Amniotic stem cell (primary cell): ENCODE measurements at regions not wholly inside any gene's neighbourhood (a gene's known extent, or its start where the extent isn't known, plus 50 kb on each side); places are given as distances from the start of the nearest gene placed in this dataset.
"Not testable (repeated sequence)": the region's sequence is repeated elsewhere in the genome, so short reads cannot be mapped to it uniquely, and the experiment has no call there.

Experiments
- DNase-seq: peaks from one replicate; lab custom pipeline; 2025; lab: John Stamatoyannopoulos, UW

DNA sequence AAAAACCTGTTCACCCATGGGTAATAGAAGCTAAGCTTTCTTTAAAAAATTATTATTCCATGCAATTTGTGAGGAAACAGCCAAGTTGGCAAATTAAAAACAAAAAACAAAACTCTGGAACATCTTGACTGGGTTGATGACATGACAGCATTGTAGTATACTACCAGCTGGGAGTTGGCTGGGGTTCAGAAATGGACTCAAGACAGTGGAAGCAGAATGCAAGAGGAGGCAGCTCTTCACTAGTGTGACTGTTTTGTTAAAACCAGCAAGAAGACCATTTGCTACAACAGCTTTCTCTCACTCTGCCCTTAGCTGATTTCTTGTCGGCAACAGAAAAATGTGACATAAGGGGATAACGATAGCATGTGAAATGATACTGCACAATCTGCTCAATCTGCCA, 1298.9 kb upstream of the ADGRL4 start:
- no peak for DNase-seq

DNA sequence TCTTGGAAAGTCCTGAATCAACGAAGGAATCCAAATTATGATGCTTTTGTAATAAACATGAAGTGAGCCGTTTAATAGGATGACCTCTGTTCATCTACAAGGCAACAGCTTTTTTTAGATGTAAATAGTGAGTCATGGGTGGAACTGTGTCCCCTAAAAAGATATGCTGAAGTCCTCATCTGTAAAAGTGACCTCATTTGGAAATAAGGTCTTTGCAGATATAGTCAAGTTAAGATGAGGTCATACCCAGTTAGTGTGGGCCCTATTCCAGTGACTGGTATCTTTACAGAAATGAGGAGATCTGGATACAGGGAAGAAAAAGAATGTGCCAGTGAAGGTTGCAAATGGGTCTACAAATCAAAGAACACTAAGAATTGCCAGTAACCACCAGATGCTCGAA, 1287.3 kb upstream of the ADGRL4 start:
- no peak for DNase-seq

DNA sequence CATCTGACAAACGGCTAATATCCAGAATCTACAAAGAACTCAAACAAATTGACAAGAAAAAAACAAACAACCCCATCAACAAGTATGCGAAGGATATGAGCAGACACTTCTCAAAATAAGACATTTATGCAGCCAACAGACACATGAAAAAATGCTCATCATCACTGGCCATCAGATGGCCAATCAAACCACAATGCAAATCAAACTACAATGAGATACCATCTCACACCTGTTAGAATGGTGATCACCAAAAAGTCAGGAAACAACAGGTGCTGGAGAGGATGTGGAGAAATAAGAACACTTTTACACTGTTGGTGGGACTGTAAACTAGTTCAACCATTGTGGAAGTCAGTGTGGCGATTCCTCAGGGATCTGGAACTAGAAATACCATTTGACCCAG, 1282.2 kb upstream of the ADGRL4 start:
- DNase-seq = not testable (repeated sequence)

DNA sequence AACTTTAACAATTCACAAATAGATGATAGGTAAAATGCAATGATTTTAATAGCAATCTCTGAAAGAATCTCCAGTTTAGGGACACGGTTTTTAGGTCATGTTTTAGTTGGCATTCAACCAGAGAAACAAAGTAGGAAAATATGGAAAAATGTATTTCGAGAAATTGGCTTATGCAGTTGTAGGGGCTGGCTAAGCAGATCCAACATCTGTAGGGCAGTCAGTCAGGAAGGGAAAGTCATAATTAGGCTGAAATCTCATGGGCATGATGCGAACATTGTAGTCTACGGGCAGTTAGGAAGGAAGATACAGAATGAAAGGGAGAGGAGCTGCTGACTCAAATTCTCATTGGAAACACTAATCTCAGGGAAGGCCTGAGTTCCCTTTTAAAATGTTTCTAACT, 1276.0 kb upstream of the ADGRL4 start:
- no peak for DNase-seq

DNA sequence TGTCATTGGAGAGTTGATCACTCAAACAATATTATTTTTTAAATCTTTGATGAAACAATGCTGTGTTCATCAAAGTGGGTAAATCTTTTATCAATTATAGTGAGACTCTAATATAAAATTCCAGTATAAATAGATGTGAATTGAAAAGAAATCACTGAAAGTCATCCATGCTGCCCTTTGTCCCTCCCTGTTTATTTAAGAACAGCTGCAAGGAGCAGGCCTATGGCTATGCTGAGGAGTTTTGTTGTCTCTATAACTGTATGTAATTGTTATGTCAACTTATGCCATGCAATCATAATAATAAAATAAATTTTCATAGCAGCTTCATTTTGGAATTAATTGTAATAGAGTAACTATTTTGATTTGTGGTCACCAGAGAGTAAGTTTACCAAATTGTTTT, 1272.4 kb upstream of the ADGRL4 start:
- DNase-seq = no peak

DNA sequence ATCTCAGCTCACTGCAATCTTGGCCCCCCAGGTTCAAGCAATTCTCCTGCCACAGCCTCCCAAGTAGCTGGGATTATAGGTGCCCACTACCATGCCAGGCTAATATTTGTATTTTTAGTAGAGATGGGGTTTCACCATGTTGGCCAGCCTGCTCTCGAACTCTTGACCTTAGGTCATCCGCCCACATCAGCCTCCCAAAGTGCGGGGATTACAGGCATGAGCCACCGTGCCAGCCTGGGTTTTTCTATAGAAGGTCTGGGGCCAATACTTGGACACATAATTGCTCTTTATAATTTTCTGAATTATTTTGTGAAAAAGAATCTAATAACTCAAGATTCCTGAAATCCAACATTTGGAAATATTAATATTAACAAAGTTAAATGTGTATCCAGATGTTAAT, 1267.7 kb upstream of the ADGRL4 start:
- DNase-seq = no peak

DNA sequence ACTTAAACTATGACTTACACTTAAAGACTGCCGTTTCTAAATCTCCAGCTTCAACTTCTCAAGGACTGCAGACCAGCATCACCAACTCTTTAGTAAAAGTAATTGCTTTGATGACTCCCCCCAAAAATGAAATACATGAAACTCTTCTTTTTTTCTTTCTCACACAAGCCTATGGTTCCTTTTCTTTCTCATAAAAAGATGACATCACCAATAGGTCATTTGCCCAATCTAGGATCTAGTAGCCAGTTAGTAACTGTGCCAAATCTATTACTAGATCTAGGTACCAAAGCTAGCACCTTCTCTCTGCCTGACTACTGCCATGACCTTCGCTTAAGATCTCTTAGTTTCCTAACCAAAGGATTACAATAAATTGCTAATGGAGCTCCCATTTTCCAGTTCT, 1266.0 kb upstream of the ADGRL4 start:
- DNase-seq = no peak

DNA sequence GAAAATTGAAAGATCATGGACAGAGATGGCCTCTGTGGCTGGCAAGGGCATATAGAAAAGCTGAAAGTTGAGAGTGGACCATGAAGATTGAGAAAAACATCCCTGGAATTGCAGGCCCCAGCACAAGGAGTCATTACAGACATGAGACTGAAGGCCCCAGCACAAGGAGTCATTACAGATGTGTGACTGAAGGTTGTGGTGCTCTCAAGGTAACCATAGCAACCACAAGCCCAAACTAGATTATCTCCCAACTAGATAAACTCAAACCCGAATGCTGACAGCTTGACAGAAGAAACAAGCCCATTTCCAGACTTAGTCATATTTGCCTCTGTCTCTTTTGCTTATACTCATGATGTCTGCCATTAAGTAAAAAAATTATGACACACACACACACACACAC, 1252.1 kb upstream of the ADGRL4 start:
- no peak for DNase-seq

DNA sequence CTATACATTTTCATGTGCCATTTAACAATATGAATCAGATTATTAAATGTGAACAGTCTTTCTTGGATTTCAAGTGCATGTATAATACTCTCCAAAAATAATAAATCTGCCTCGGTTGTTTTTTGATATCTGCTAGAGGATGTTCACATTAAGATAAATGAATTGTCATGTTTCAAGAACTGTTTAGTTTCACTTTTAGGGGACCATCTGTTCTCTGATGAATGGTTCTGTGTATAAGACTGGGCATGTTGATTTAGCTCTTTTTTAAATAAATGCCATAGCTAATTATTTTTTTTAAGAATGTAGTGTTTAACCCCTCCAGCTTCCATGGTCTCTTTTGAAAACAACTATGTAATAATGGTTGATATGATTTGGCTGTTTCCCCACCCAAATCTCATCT, 1245.1 kb upstream of the ADGRL4 start:
- no peak for DNase-seq

DNA sequence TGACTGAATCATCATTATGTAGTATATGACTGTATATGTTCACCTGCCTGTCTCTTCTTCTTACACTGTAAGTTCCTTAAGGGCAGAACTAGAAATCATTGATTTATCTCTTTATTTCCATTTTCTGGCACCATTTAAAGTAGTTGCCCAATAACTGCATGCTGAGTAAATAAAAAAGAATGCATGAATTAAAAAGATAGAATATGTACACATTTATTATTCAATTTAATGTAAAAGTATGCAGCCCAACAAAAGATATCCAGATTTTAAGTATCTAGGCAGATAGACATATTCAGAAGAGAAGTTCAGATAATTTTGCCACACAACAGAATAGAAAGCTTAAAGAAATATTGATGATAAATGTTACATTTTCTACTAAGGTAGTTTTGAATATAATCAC, 1244.6 kb upstream of the ADGRL4 start:
- DNase-seq = no peak

DNA sequence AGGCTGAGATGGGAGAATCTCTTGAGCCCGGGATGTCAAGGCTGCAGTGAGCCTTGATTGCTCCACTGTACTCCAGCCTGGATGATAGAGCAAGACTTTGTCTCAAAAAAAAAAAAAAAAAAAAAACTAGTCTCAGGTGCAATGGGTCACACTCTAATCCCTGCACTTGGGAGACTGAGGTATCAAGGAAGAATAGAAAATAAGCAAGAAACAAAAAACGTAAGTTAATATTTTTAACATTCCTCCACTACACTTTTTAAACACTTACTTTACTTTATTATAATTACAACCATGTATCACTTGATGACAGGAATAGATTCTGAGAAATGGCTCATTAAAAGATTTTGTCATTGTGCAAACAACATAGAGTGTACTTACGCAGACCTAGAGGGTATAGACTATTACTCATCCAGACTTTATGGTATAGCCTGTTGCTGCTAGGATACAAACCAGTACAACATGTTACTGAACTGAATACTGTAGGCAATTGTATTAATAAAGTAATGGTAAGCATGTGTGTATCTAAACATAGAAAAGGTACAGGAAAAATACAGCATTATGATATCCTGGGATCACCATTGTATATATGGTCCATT, 1244.1 kb upstream of the ADGRL4 start:
- no peak for DNase-seq

DNA sequence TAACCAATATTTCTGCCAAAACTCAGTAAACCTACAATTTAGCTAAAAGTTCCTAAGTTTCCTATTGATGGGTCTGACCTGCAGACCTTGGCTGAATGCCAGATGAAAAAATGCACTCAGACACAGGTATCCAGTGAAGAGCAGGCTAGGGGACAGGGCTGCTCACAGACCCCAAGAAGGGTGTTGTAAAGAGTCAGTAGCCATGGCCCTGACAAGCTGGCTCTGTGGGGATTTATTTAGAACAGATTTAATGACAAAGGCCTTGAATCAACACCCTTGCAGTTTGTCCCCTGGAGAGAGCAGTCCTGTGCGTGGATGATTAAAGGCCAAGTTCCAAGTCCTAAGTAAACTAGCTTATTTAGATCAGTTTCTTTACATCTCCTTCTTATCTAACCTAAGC, 1243.2 kb upstream of the ADGRL4 start:
- DNase-seq = no peak

DNA sequence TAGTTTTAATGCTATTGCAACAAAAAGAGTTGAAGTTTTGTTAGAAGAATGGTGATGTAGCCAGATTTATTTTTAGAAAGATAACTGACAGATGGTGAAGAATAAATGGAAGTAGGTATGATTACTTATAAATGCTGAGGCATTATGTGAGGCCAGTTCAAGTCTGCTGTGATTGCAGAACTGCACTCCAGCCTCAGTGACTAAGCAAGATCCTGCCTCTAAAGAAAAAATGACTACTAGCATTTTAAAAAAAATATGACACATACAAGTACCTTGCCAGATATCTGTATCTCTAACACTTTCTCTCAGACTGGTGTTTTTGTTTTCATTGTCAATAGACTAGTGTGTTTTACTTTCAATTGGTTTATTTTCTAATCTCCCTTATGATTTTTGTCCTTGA, 1242.4 kb upstream of the ADGRL4 start:
- no peak for DNase-seq

DNA sequence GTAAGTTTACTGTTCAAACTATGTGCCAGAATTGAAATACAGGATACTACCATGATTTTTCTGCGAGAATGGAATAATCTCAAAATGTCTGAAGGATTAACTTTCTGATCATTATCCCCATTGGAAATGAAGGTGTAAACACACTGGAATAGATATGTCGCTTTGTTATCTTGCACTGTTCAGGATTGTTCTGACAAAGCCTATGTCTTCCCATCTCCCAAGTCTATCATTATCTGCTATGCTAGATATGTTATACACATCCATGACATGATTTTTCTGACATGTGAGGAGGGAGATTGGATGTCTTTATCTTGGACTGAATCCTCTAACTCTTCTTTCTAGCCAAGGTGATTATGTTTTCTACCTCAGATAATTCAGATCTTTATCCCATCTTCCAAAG, 1239.3 kb upstream of the ADGRL4 start:
- DNase-seq = no peak

DNA sequence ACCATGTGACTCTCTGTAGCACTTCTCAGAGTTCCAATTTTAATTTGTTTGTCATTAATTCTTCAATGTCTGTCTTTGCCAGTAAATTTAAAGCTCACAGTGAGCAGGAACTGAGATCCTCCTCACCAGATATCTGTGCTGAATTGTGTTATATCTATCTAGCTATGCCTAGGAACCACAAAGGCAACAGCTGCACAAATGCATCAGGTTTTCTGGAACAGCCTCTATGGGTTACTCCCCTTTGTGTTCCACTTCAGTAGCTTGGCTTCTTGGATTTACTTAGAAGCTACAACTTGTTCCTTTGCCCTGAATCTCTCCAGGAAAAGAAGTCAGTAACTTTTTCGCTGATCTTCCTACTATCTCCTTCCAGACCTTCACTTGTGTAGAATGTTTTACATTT, 1237.8 kb upstream of the ADGRL4 start:
- DNase-seq = no peak

DNA sequence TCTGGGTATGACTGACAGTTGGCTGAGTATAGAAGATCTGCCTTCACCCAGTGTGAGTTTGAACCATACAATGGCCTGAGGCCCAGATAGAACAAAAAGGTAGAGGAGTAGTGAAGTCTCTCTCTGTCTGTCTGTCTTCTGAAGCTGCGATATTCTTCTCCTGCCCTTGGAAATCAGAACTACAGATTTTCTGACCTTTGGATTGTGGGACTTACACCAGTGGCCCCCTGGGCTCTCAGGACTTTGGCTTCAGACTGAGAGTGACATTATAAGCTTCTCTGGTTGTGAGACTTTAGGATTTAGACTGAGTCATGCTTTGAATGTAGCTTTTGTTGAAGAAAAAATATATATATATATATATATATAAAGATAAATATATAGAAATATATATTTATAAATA, 1235.0 kb upstream of the ADGRL4 start:
- no peak for DNase-seq

DNA sequence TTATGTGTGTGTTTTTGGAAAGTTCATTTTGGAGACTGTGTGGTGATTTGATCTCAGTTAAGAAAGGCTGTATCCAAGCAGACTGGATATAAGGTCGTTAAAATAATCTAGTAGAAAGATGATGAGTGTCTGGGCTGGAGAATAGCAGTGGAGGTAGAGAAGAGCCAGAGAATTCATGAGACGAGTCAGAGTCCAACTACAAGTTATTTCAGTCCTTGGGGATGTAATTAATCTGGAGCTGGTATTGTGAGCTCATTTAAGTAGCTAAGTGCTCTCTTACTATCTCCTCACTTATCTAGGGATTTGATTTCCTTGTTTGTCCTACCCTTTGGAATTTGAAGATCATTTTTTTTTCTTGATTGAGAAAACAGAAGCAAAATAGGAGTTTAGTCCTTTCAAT, 1219.0 kb upstream of the ADGRL4 start:
- DNase-seq = no peak

DNA sequence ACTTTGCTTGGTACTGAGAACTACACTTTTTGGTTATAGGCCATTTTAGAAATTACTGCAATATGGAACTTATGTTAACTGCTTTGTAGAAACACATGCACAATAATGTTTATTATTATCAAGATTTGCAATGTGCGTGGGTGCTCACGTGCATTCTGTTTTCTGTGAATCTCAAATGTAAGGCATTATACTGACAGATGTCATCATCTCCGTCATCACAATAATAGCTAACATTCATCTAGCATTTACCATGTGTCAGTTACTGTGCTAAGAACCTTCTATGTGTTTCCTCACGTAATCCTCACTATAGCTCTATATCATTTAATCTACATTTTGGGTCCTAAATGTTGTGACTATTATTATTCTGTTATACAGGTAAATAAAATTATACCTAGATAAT, 1214.8 kb upstream of the ADGRL4 start:
- no peak for DNase-seq

DNA sequence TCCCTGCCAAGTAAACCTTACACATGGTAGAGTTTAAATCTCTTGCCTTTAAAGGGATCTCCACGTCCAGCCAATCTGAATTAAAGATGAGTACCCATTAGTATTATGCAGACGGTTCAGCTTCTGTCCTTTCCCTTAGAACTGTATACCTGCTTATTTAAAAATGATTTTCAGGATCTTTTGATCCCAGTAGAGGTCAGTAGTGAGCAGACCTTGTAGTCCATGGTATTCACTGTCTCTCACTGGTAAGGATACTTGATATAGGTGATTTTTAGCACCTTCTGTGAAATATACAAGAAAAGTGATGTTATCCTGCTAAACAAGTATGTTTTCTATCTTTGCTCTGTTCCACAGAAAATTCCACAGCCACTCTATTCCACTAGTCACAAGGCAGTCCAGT, 1211.6 kb upstream of the ADGRL4 start:
- DNase-seq = peak; percentile 23

DNA sequence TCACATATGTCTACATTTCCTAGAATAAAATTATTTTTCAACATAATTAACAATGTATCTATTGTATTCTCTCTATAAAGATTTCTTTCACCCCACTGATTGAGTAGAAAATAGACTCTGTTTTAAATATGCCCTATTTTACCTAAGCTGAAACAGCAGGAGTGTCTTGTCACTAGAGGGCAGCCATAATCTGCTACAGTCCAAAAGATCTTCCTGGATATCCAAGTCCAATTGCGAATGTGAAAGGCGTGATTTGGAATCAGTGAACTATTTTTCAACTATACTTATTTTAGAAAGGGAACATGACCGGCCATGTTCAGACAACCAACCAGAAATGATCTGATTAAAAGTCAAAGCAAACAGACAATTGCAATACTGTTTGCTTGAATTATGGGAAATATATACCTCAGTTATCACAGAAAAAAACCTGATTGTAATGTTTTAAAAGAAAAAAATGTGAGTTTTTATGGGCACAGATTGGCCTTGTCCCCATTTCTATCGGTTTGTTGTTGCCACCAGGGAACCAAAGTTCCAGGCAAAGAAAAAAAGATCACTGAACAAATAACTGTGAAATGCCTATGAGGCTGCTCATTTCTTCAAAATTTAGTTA, 1211.0 kb upstream of the ADGRL4 start:
- DNase-seq = peak; percentile 32

DNA sequence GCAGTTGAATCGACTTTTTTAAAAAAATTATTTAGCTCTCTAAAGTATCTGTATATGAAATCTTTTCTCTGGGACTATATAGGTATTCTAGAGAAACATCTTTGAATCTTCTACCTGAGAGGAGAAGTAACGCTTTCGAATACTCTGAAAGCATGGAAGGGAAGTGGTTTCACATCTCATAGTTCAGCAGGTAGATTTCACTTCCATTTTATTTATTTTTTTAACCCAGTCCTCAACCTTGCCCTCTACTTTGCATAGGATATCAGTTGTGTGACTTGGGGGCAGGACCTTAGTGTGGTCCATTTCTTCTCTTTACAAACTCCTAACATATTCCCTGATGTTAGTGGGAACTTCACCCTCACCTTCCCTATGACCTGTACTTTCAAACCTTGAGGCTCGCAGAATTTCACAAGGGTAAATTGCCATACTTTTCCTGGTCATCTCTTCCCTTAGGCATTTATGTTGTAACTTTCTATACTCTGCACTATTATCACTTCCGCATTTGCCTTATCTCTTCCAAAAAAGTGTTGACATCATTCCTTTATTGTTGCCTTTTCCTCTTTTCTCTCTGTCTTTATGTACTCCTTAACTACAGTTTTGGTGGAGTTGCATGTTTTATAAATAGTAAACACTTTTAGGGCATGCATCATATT, 1208.5 kb upstream of the ADGRL4 start:
- no peak for DNase-seq

DNA sequence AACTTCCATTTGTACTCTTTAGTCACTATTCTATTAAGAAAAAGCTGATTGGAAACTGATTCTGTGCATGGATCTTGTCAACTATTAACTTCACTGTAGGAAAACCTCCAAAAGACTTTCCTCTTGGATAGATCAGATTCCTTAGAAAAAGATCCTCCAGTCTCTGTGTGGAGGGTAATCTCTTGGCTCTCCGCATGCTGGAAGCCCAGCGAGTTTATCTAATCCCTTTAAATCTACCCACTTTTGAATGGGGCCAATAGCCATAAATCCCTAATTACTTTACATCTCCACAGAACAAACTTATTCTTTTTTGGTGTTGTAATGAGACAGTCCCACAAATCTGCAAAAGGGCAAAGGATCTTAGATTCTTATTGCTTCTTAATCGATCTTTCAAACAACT, 1206.4 kb upstream of the ADGRL4 start:
- DNase-seq = no peak

DNA sequence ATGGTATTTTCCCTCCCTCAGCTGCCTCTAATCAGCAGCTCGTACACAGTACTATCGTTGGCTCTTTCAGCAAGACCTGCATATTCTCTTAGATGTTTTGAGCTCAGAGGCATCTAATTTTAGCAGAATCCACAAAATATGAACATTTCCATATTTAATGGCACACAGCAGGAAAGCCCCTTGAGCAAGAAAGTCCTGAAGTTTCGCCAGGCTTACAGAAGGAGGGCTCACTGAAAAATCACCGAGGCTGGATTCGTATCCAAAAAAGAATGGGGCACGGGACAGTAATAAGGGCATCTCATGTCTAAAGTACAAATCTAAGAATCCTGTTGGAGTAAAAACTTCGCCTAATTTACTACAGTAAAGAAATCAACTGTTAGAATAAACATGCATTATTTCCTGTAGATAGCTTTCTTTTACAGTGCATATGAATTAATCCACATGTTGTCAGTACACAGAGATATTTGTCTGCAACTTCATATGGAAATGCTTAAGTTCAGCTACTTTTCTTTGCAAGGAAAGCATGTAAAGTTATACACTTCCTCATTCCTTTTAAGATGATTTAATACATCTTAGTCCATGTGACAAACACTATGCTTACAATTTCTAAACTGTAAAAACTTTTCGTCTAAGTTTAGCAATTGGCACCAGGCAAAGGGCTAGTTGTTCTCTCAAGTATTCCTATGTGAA, 1205.3 kb upstream of the ADGRL4 start:
- no peak for DNase-seq
